MM.1S (cell line): ENCODE measurements at regions not wholly inside any gene's neighbourhood (a gene's known extent, or its start where the extent isn't known, plus 50 kb on each side); places are given as distances from the start of the nearest gene placed in this dataset.

ENCODE experiments used
- DNase-seq: peaks from one replicate; pipeline ENCODE4 v3.0.0-alpha.2; 2015
- H2AFZ ChIP-seq: fragments of 300-600 bp; sonication (generic); 2 replicates; pipeline ENCODE4 v1.6.0; 2016; ENCODE audit warnings: antibody characterized with exemption, low read length
- H3F3A ChIP-seq: fragments of 300-600 bp; sonication (generic); 2 replicates; pipeline ENCODE4 v1.6.1; 2016; ENCODE audit warnings: mild to moderate bottlenecking, antibody characterized with exemption, low read length, moderate library complexity, mixed read lengths; ENCODE audit not compliant: insufficient read depth
- H3K27ac ChIP-seq: fragments of 300-600 bp; sonication (generic); 2 replicates; pipeline ENCODE4 v1.5.1; 2016; ENCODE audit warnings: mild to moderate bottlenecking, low read length
- H3K27me3 ChIP-seq: fragments of 300-600 bp; sonication (generic); replicated peaks from 2 replicates; pipeline ENCODE4 v1.6.0; 2016; ENCODE audit warnings: low read length; ENCODE audit not compliant: insufficient read depth
- H3K36me3 ChIP-seq: fragments of 300-600 bp; sonication (generic); replicated peaks from 2 replicates; pipeline ENCODE4 v1.6.1; 2016; ENCODE audit warnings: mild to moderate bottlenecking, low read length, mixed read lengths; ENCODE audit not compliant: insufficient read depth
- H3K4me1 ChIP-seq: fragments of 300-600 bp; sonication (generic); 2 replicates; pipeline ENCODE4 v1.6.1; 2016; ENCODE audit warnings: low read length, mixed read lengths
- H3K4me2 ChIP-seq: fragments of 300-600 bp; sonication (generic); 2 replicates; pipeline ENCODE4 v1.6.0; 2016; ENCODE audit warnings: low read depth, low read length
- H3K4me3 ChIP-seq: fragments of 300-600 bp; sonication (generic); 2 replicates; pipeline ENCODE4 v1.5.1; 2016; ENCODE audit warnings: low read length, mixed read lengths
- H3K79me2 ChIP-seq: fragments of 300-600 bp; sonication (generic); 2 replicates; pipeline ENCODE4 v1.6.1; 2016; ENCODE audit warnings: mixed run types, low read length, mixed read lengths
- H3K9ac ChIP-seq: fragments of 300-600 bp; sonication (generic); 2 replicates; pipeline ENCODE4 v1.6.1; 2016; ENCODE audit warnings: low read length, mixed read lengths
- H3K9me2 ChIP-seq: fragments of 300-600 bp; sonication (generic); replicated peaks from 2 replicates; pipeline ENCODE4 v1.6.1; 2016; ENCODE audit warnings: mild to moderate bottlenecking, low read length, mixed read lengths; ENCODE audit not compliant: insufficient read depth
- H3K9me3 ChIP-seq: fragments of 300-600 bp; sonication (generic); replicated peaks from 2 replicates; pipeline ENCODE4 v1.6.1; 2016; ENCODE audit warnings: mild to moderate bottlenecking, low read length, mixed read lengths; ENCODE audit not compliant: insufficient read depth
- H4K20me1 ChIP-seq: fragments of 300-600 bp; sonication (generic); 2 replicates; pipeline ENCODE4 v1.6.1; 2016; ENCODE audit warnings: mild to moderate bottlenecking, low read length, moderate library complexity, mixed read lengths; ENCODE audit not compliant: insufficient read depth
- CTCF ChIP-seq: fragments of 300-600 bp; sonication (generic); IDR thresholded peaks from 2 replicates; pipeline ENCODE4 v1.5.1; 2016; ENCODE audit warnings: antibody characterized with exemption, low read length, mixed read lengths
- EZH2 ChIP-seq: fragments of 300-600 bp; sonication (generic); optimal IDR thresholded peaks from 2 replicates; pipeline ENCODE3; 2017; ENCODE audit warnings: low read depth, mild to moderate bottlenecking, antibody characterized with exemption, low read length, mixed read lengths
- EZH2phosphoT487 ChIP-seq: fragments of 300-600 bp; sonication (generic); IDR thresholded peaks from 2 replicates; pipeline ENCODE4 v1.6.1; 2018; ENCODE audit warnings: antibody characterized with exemption, low read length

- no peaks in the 10 kb centered on the region for H4K20me1 ChIP-seq
- H3K9me3 ChIP-seq, result no peaks in the 10 kb centered on the region
- no peaks in the 10 kb centered on the region for H3K36me3 ChIP-seq
- H3K9ac ChIP-seq, result no peak overlapping the region
- H3K27ac ChIP-seq, result no peak overlapping the region
- H3F3A ChIP-seq, result no peaks in the 10 kb centered on the region
- no peak overlapping the region for H3K4me3 ChIP-seq
- H3K4me2 ChIP-seq, result no peak overlapping the region
- H2AFZ ChIP-seq, result no peak overlapping the region
- H3K4me1 ChIP-seq, result no peaks in the 10 kb centered on the region
- no peaks in the 10 kb centered on the region for H3K27me3 ChIP-seq
- no peak for TF ChIP-seq CTCF
- no peaks in the 10 kb centered on the region for H3K79me2 ChIP-seq
- no peaks in the 10 kb centered on the region for H3K9me2 ChIP-seq
- no peak for DNase-seq
Measured at GRCh38 chrX:94162971-94163370, 489.0 kb downstream of the FAM133A start.

GRCh38 chrX:94178145-94178788 is 504.3 kb downstream of the FAM133A start:
- Histone ChIP-seq H3K79me2 (no peaks in the 10 kb centered on the region), H3K4me1 (no peaks in the 10 kb centered on the region), H3K4me2 (no peak overlapping the region), H3K9me2 (no peaks in the 10 kb centered on the region), H3F3A (no peaks in the 10 kb centered on the region), H2AFZ (no peak overlapping the region), H3K27ac (no peak overlapping the region), H3K36me3 (no peaks in the 10 kb centered on the region), H3K4me3 (no peak overlapping the region), H3K9me3 (no peaks in the 10 kb centered on the region), H4K20me1 (no peaks in the 10 kb centered on the region), H3K9ac (no peak overlapping the region), H3K27me3 (no peaks in the 10 kb centered on the region)
- DNase-seq, result no peak
- TF ChIP-seq CTCF (no peak), EZH2phosphoT487 (no peak), EZH2 (no peak)

GRCh38 chrX:94204524-94204923 is 530.5 kb downstream of the FAM133A start:
- Histone ChIP-seq H3F3A (no peaks in the 10 kb centered on the region), H3K9me2 (no peaks in the 10 kb centered on the region), H3K79me2 (no peaks in the 10 kb centered on the region), H3K27me3 (no peaks in the 10 kb centered on the region), H3K4me3 (no peak overlapping the region), H3K4me2 (no peak overlapping the region), H3K36me3 (no peaks in the 10 kb centered on the region), H4K20me1 (no peaks in the 10 kb centered on the region), H3K27ac (no peak overlapping the region), H3K9ac (no peak overlapping the region), H3K9me3 (no peaks in the 10 kb centered on the region), H3K4me1 (no peaks in the 10 kb centered on the region), H2AFZ (no peak overlapping the region)
- TF ChIP-seq CTCF (no peak), EZH2 (no peak), EZH2phosphoT487 (no peak)
- peak; percentile 9 for DNase-seq
